Brain microvascular endothelial cell (primary cell): ENCODE measurements at regions not wholly inside any gene's neighbourhood (a gene's known extent, or its start where the extent isn't known, plus 50 kb on each side); places are given as distances from the start of the nearest gene placed in this dataset.

Experiments
- DNase-seq: peaks from one replicate; pipeline ENCODE4 v3.0.0-alpha.2; 2020
- H3K27ac ChIP-seq: fragments of 250-450 bp; sonication (Bioruptor Pico); 2 replicates; pipeline ENCODE4 v1.5.1; 2020; ENCODE audit warnings: mild to moderate bottlenecking, moderate library complexity
- H3K27me3 ChIP-seq: fragments of 250-450 bp; sonication (Bioruptor Pico); replicated peaks from 2 replicates; pipeline ENCODE4 v1.5.1; 2020; ENCODE audit warnings: mild to moderate bottlenecking
- H3K36me3 ChIP-seq: fragments of 250-450 bp; sonication (Bioruptor Pico); replicated peaks from 2 replicates; pipeline ENCODE4 v1.5.1; 2020; ENCODE audit warnings: mild to moderate bottlenecking
- H3K4me3 ChIP-seq: 2 replicates; pipeline ENCODE4 v1.5.1; 2011; ENCODE audit warnings: low read depth, mild to moderate bottlenecking, control low read depth, low read length, moderate library complexity
- in situ Hi-C: cut with HindIII; loops from 2 replicates; pipeline ENCODE4 v1.10.0; 2017; ENCODE audit warnings: low sequenced_read_pairs, low pct_ligation_motif_present
- TF ChIP-seq, protein P1 (sequence below): IDR thresholded peaks from 2 replicates; pipeline ENCODE4 v1.5.1; 2011; ENCODE audit warnings: low read depth, mild to moderate bottlenecking, moderate library complexity, low read length, control low read depth, inconsistent platforms; ENCODE audit errors: missing control alignments

- Histone ChIP-seq H3K27me3 (no peaks in the 10 kb centered on the region), H3K36me3 (no peaks in the 10 kb centered on the region), H3K27ac (no peak overlapping the region), H3K4me3 (no peak overlapping the region)
- in situ Hi-C loops = no loop called here
- DNase-seq = no peak
- TF ChIP-seq, protein P1, sequence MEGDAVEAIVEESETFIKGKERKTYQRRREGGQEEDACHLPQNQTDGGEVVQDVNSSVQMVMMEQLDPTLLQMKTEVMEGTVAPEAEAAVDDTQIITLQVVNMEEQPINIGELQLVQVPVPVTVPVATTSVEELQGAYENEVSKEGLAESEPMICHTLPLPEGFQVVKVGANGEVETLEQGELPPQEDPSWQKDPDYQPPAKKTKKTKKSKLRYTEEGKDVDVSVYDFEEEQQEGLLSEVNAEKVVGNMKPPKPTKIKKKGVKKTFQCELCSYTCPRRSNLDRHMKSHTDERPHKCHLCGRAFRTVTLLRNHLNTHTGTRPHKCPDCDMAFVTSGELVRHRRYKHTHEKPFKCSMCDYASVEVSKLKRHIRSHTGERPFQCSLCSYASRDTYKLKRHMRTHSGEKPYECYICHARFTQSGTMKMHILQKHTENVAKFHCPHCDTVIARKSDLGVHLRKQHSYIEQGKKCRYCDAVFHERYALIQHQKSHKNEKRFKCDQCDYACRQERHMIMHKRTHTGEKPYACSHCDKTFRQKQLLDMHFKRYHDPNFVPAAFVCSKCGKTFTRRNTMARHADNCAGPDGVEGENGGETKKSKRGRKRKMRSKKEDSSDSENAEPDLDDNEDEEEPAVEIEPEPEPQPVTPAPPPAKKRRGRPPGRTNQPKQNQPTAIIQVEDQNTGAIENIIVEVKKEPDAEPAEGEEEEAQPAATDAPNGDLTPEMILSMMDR = no peak
Observed at GRCh38 chr5:23635938-23636337, 128.5 kb downstream of the PRDM9 start.

DNA sequence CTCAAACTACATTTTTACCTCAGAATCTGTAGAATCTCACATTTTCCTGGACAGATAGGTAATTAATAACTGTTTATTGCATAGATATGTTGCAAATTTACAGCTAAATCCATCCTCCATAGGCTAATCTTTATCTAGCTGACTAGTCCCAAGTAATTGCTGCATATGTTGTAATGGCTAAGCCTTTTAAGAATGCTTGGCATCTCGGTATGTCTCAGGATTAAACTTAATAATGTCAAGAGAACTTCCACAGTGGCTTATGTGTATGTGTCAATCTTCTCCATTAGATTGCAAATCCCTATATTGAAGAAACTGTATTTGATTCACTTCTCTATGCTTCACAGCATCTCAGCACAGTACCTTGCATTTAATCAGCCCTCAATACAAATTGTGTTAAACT lies 131.9 kb downstream of the PRDM9 start:
- Histone ChIP-seq H3K4me3 (no peak overlapping the region), H3K27me3 (no peaks in the 10 kb centered on the region), H3K36me3 (no peaks in the 10 kb centered on the region), H3K27ac (no peak overlapping the region)
- DNase-seq = no peak
- in situ Hi-C loops = no loop called here
- TF ChIP-seq, protein P1 = no peak

GRCh38 chr5:23648656-23649055 lies 141.2 kb downstream of the PRDM9 start:
- Histone ChIP-seq H3K27ac (no peak overlapping the region), H3K27me3 (no peaks in the 10 kb centered on the region), H3K4me3 (no peak overlapping the region), H3K36me3 (no peaks in the 10 kb centered on the region)
- DNase-seq = no peak
- TF ChIP-seq, protein P1 = no peak
- in situ Hi-C loops = no loop called here

DNA sequence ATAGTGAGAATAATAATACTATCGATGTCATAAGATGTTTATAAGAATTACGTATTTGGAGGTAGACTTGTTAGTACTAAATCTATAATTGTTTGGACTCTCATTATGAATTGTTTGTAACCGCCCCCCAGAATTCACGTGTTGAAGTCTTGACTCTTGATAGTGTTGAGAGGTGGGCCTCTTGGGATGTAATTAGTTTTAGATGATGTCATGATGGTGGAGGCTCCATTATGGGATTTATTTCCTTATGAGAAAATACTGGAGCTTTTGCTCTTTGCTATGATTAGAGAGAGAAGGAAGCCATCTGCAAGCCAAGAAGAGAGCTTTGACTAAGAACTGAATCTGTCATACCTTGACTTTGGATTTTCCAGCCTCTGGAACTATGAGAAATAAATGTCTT lies 142.2 kb downstream of the PRDM9 start:
- DNase-seq = no peak
- H3K27ac ChIP-seq = no peak overlapping the region
- H3K27me3 ChIP-seq = no peaks in the 10 kb centered on the region
- no peaks in the 10 kb centered on the region for H3K36me3 ChIP-seq
- no peak overlapping the region for H3K4me3 ChIP-seq
- TF ChIP-seq, protein P1 = no peak
- in situ Hi-C loops = no loop called here

DNA sequence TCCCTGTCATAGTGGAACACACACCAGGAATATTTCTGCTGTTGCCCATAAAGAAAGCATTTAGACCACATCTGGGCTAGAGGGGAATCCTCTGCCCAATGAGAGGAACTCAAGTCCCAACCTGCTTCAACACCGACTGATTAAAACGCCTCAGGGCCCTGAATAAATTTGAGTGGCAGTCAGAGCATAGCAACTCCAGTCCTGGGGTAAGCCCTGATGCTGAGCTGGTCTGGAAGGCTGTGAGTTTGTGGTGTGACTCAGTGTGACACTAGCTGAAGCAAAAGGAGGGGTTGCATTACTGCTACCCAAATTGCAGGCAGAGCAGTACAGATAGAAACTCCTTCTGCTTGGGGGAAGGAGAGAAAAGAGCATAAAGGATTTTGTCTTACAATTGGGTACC lies 148.3 kb downstream of the PRDM9 start:
- TF ChIP-seq, protein P1 = no peak
- Histone ChIP-seq H3K36me3 (no peaks in the 10 kb centered on the region), H3K4me3 (no peak overlapping the region), H3K27ac (no peak overlapping the region), H3K27me3 (no peaks in the 10 kb centered on the region)
- in situ Hi-C loops = no loop called here
- DNase-seq = no peak

DNA sequence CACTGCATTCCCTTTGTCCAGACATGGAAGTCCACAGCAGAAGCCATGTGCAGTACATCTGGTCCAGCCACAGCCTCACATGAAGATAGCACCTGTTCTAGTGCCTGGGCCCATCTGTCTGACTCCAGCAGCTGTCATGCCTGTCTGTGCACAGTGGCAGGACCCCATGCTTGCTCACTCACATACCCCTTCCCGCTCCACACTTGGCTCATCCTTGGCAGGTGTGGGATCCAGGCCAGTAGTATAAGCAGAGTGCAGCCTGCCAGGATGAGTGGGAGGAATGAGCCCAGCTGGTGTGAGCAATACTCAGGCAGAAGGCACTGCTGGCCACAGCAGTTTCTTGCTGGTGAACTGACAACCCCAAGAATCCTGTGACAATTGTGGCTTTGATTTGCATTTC lies 168.0 kb downstream of the PRDM9 start:
- in situ Hi-C loops = no loop called here
- Histone ChIP-seq H3K27me3 (no peaks in the 10 kb centered on the region), H3K36me3 (no peaks in the 10 kb centered on the region), H3K27ac (no peak overlapping the region), H3K4me3 (no peak overlapping the region)
- TF ChIP-seq, protein P1 = no peak
- no peak for DNase-seq
